Right lobe of liver (tissue), 4 donors: ENCODE measurements at regions not wholly inside any gene's neighbourhood (a gene's known extent, or its start where the extent isn't known, plus 50 kb on each side); places are given as distances from the start of the nearest gene placed in this dataset.

Experiments used
- POLR2A ChIP-seq: fragments of 450-650 bp; IDR thresholded peaks from one replicate; pipeline ENCODE4 v1.6.1; 2017; ENCODE audit warnings: antibody characterized with exemption, mild to moderate bottlenecking
- TF ChIP-seq, protein P1 (sequence below), 4 donors: fragments of 200-600 bp in 3 of 4; fragments of 450-650 bp in 1 of 4; IDR thresholded peaks; one replicate each; pipeline versions ENCODE4 v1.5.1 to v1.8.0; 2016 to 2022; ENCODE audit warnings: antibody characterized with exemption in 4 of 4, mild to moderate bottlenecking in 2 of 4
- donor health status: DM: no; HTN: no; CAD: no.
- donor health status: DM: no; HTN: no; CAD: no.
- donor health status: DM: no; HTN: yes; CAD: no.

DNA sequence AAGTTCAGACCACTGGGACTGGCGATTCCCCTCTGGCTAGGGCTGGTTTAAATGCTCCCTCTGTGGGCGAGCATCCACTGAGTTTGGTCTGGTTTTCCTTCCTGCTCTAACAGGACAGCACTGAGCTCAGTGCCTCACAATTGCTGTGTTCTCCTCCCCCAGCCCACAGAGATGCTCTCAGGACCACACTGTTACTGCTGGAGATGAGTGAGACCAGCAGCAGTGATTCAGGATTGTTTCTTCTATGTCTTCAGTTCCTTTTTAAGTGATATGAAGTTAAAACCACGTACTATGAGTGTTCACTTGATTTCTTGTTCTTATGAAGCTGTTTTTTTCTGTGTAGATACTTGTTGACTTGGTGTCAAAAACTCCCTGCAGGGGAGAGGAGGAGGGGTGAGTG lies 180.4 kb upstream of the COL8A1 start:
- TF ChIP-seq, protein P1, sequence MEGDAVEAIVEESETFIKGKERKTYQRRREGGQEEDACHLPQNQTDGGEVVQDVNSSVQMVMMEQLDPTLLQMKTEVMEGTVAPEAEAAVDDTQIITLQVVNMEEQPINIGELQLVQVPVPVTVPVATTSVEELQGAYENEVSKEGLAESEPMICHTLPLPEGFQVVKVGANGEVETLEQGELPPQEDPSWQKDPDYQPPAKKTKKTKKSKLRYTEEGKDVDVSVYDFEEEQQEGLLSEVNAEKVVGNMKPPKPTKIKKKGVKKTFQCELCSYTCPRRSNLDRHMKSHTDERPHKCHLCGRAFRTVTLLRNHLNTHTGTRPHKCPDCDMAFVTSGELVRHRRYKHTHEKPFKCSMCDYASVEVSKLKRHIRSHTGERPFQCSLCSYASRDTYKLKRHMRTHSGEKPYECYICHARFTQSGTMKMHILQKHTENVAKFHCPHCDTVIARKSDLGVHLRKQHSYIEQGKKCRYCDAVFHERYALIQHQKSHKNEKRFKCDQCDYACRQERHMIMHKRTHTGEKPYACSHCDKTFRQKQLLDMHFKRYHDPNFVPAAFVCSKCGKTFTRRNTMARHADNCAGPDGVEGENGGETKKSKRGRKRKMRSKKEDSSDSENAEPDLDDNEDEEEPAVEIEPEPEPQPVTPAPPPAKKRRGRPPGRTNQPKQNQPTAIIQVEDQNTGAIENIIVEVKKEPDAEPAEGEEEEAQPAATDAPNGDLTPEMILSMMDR (IDR thresholded peaks at IDR 0.05): no peak
- TF ChIP-seq POLR2A: no peak
